K562 (cell line): ENCODE measurements at regions not wholly inside any gene's neighbourhood (a gene's known extent, or its start where the extent isn't known, plus 50 kb on each side); places are given as distances from the start of the nearest gene placed in this dataset.

ENCODE experiments used
- ATAC-seq: fragments of 200-7000 bp; cut with Tn5 transposase; 3 replicates; pipeline ENCODE4 v1.9.1; 2020; ENCODE audit warnings: moderate library complexity
- BruUV-seq: library from RNA; stranded (reverse); fragments of 400-500 nt; replicated peaks from 2 replicates; lab custom pipeline; 2021; lab: Mats Ljungman, UMichigan
- CTCF ChIA-PET: fragments of 300-600 bp; formaldehyde crosslinking; extraction: SDS; loops from one replicate; lab custom pipeline; 2021; ENCODE audit warnings: low intra/inter-chr PET ratio; lab: Yijun Ruan, JAX
- POLR2A ChIA-PET: fragments of 300-600, 350-650 bp; sonication (Branson Sonifier 250); formaldehyde crosslinking; extraction: SDS; loops from one replicate; lab custom pipeline; 2021; ENCODE audit warnings: antibody characterized with exemption, inconsistent platforms; lab: Yijun Ruan, JAX
- DNase-seq, 4 experiments: peaks; one replicate each; pipeline versions ENCODE4 v3.0.0 to v3.0.0-alpha.2; 2011 to 2018; ENCODE audit warnings: low spot score in 3 of 4, mixed read lengths in 3 of 4; ENCODE audit errors: extremely low read depth in 1 of 4
- FAIRE-seq: peaks from 2 replicates; lab custom pipeline; 2011; peaks lifted over from hg19 to GRCh38; lab: Jason Lieb, UNC
- H2AFZ ChIP-seq: 2 replicates; pipeline ENCODE4 v1.6.0; 2011; ENCODE audit warnings: low read depth, low read length, control low read depth, inconsistent platforms
- H3K27ac ChIP-seq: fragments of 200-600 bp; 3 replicates; pipeline ENCODE4 v1.8.0; 2011; ENCODE audit warnings: low read depth, mild to moderate bottlenecking, control low read depth, inconsistent platforms, low read length, moderate library complexity, mixed read lengths; ENCODE audit errors: extremely low read depth
- H3K27me3 ChIP-seq, 2 experiments: fragments of 300-600 bp in 1 of 2; 2 replicates in 1 of 2; 3 replicates in 1 of 2; pipeline versions ENCODE4 v1.6.0 to v1.8.0; 2011; ENCODE audit warnings: inconsistent platforms in 2 of 2, low read length in 2 of 2, mild to moderate bottlenecking in 1 of 2, mixed read lengths in 1 of 2, moderate library complexity in 1 of 2; ENCODE audit not compliant: control insufficient read depth in 2 of 2, insufficient read depth in 2 of 2
- H3K36me3 ChIP-seq: fragments of 300-600 bp; 3 replicates; pipeline ENCODE4 v1.8.0; 2011; ENCODE audit warnings: mild to moderate bottlenecking, low read length, inconsistent platforms; ENCODE audit not compliant: control insufficient read depth, insufficient read depth
- H3K4me1 ChIP-seq, 2 experiments: fragments of 200-600 bp in 1 of 2; replicated peaks in 1 of 2; 2 replicates in 1 of 2; 3 replicates in 1 of 2; pipeline versions ENCODE4 v1.5.1 to v1.8.0; 2011; ENCODE audit warnings: inconsistent platforms in 2 of 2, low read length in 2 of 2, mild to moderate bottlenecking in 1 of 2, mixed read lengths in 1 of 2, moderate library complexity in 1 of 2; ENCODE audit not compliant: control insufficient read depth in 2 of 2, insufficient read depth in 2 of 2
- H3K4me2 ChIP-seq: 2 replicates; pipeline ENCODE4 v1.6.1; 2011; ENCODE audit warnings: low read length, control low read depth, inconsistent platforms, mixed read lengths; ENCODE audit not compliant: insufficient read depth
- H3K4me3 ChIP-seq: fragments of 200-600 bp; sonication (generic), shearing (Covaris generic); 2 replicates; pipeline ENCODE4 v1.5.1; 2016; ENCODE audit warnings: control low read depth, inconsistent platforms
- H3K79me2 ChIP-seq: fragments of 200-600 bp; 3 replicates; pipeline ENCODE4 v1.8.0; 2011; ENCODE audit warnings: low read length, inconsistent platforms; ENCODE audit not compliant: control insufficient read depth, insufficient read depth
- H3K9ac ChIP-seq, 2 experiments: 2 replicates each; pipeline versions ENCODE4 v1.6.0 to v1.6.1; 2011; ENCODE audit warnings: low read depth in 2 of 2, low read length in 2 of 2, control low read depth in 1 of 2, inconsistent platforms in 1 of 2, mild to moderate bottlenecking in 1 of 2, mixed read lengths in 1 of 2; ENCODE audit not compliant: insufficient read depth in 1 of 2
- H3K9me1 ChIP-seq: one replicate; pipeline ENCODE4 v1.6.0; 2011; ENCODE audit warnings: inconsistent platforms, mild to moderate bottlenecking, low read length, moderate library complexity; ENCODE audit not compliant: control insufficient read depth, insufficient read depth
- H3K9me3 ChIP-seq: replicated peaks from 2 replicates; pipeline ENCODE4 v1.5.1; 2011; ENCODE audit warnings: low read depth, low read length, inconsistent platforms; ENCODE audit not compliant: control insufficient read depth, insufficient read depth
- H4K20me1 ChIP-seq: replicated peaks from 2 replicates; pipeline ENCODE4 v1.6.1; 2011; ENCODE audit warnings: low read length, inconsistent platforms, mixed read lengths; ENCODE audit not compliant: control insufficient read depth, insufficient read depth
- CEBPG ChIP-seq, 3 experiments: fragments of 200-800 bp in 1 of 3; sonication (Bioruptor generic) in 1 of 3; sonication (generic) in 1 of 3; formaldehyde crosslinking in 1 of 3; IDR thresholded peaks in 2 of 3; conservative IDR thresholded peaks in 1 of 3; 2 replicates each; pipeline versions ENCODE4 v1.6.1 to v1.8.0; 2016 to 2022; ENCODE audit warnings: missing compliant biosample characterization in 2 of 3, missing genetic modification characterization in 2 of 3, mild to moderate bottlenecking in 1 of 3, missing genetic modification reagents in 1 of 3
- JUN ChIP-seq, 2 experiments: sonication (generic) in 1 of 2; formaldehyde crosslinking in 1 of 2; IDR thresholded peaks; 2 replicates each; pipeline versions ENCODE4 v1.6.1 to v1.8.0; 2012 to 2022; ENCODE audit warnings: borderline replicate concordance in 2 of 2, mild to moderate bottlenecking in 2 of 2, improper control_type of control experiment in 1 of 2, low read depth in 1 of 2, low read length in 1 of 2, missing genetic modification reagents in 1 of 2
- PHF21A ChIP-seq: fragments of 450-650 bp; IDR thresholded peaks from 2 replicates; pipeline ENCODE4 v1.6.1; 2017; ENCODE audit warnings: low read depth, borderline replicate concordance
- PHF8 ChIP-seq: fragments of 200-600 bp; sonication (generic); IDR thresholded peaks from 2 replicates; pipeline ENCODE4 v1.6.1; 2012; ENCODE audit warnings: mixed run types, mild to moderate bottlenecking, inconsistent platforms, low read length, moderate library complexity, borderline replicate concordance
- POLR2H ChIP-seq: IDR thresholded peaks from 2 replicates; pipeline ENCODE4 v1.6.1; 2016; ENCODE audit warnings: missing genetic modification characterization, low read depth, mild to moderate bottlenecking, control low read depth, missing compliant biosample characterization, moderate library complexity
- in situ Hi-C: fragments of 300-500 bp; cut with MboI; formaldehyde crosslinking; loops from 4 replicates; pipeline ENCODE4 v1.15.0; 2018; ENCODE audit warnings: inconsistent platforms, mixed read lengths
- intact Hi-C: fragments of 100-400 bp; cut with micrococcal nuclease; formaldehyde crosslinking; loops from 2 replicates; pipeline ENCODE4 v1.14.2; 2022

DNA sequence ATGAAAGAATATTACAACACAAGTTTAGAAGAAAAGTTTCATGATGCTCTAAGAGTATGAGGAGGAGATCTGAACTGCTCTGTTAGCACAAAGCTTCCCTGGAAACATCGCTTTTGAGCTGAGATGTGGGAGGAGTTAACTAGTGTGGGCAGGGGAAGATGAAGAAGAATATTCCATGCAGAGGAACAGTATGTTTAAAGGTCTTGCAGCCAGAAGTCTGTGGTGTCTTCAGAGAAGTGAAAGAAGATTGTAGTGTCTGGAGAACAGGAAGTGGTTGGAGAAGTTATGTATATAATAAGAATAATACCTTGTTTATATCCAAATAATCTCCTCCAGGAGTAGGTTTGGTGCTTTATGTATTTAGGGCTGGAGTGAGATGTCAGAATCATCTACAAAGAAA, 406.7 kb downstream of the MAN2A1 start (continued):
- TF ChIP-seq CEBPG (CRISPR knock-in tag; IDR thresholded peaks at IDR 0.05) (no peak), CEBPG (tag; conservative IDR thresholded peaks at IDR 0.05 in 1 of 2, IDR thresholded peaks at IDR 0.05 in 1 of 2) (no peak), PHF8 (no peak), PHF21A (no peak), JUN (IDR thresholded peaks at IDR 0.05; ENCODE audit: borderline replicate concordance, low read depth, low read length) (no peak), JUN (CRISPR knock-in tag; IDR thresholded peaks at IDR 0.05; ENCODE audit: borderline replicate concordance) (no peak)

DNA sequence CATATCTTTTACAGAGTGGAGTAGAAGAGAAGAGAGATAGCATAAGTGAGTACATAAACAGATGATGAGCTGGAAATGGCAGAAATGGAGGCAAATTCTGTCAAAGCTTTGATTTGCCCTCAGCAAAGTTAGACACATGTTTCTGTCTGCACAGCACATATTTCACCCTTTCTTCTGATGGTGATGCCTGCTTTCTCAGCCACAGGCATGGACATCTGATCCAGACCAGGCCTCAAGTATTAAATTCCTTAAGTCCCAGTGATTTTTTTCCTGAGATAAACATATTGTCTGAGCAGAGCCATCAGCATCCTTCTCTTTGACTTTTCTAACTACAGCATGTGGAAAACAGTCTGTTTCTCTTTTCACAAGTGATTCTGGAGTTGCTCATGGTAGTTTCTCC, 409.8 kb downstream of the MAN2A1 start:
- no peaks in the 10 kb centered on the region for H4K20me1 ChIP-seq
- BruUV-seq = no TSS peak
- ATAC-seq (no peak), DNase-seq (no peak), FAIRE-seq (no peak)
- in situ Hi-C loops (no loop called here), intact Hi-C loops (no loop called here)
- no peaks in the 10 kb centered on the region for H3K27me3 ChIP-seq
- H3K27ac ChIP-seq = no peak overlapping the region
- H3K79me2 ChIP-seq = no peaks in the 10 kb centered on the region
- no peak overlapping the region for H3K4me2 ChIP-seq
- no peak overlapping the region for H3K4me3 ChIP-seq
- no peak overlapping the region for H2AFZ ChIP-seq
- no peaks in the 10 kb centered on the region for H3K9me1 ChIP-seq
- H3K4me1 ChIP-seq = no peaks in the 10 kb centered on the region
- ChIA-PET CTCF (no interaction called here), POLR2A (interaction anchor here (0.6 kb wide), 2 partner anchors 312 to 523 kb away, joined by 3 to 5 read pairs; no protein-coding TSS in a partner anchor)
- no peak for TF ChIP-seq POLR2H (tag)
- H3K9me3 ChIP-seq = no peaks in the 10 kb centered on the region
- no peak overlapping the region for H3K9ac ChIP-seq
- no peaks in the 10 kb centered on the region for H3K36me3 ChIP-seq
